ENCODE measurements at regions not wholly inside any gene's neighbourhood (a gene's known extent, or its start where the extent isn't known, plus 50 kb on each side); places are given as distances from the start of the nearest gene placed in this dataset.

GRCh38 chr6:132900849-132901248 is 86.5 kb downstream of the RPS12 start:
- ATAC-seq: no peak
- WGBS, 2 donors: 54 to 61% methylated on average over 2 of the region's 2 CpGs
- Histone ChIP-seq H3K4me3 (no peak overlapping the region), H3K36me3 (no peaks in the 10 kb centered on the region), H3K9me3 (no peaks in the 10 kb centered on the region), H3K4me1 (no peaks in the 10 kb centered on the region), H3K27me3 (peaks cover 0 to 3% (median 0%) of the 10 kb centered on the region in 7 donors), H3K27ac (no peak overlapping the region)
- intact Hi-C loops (cut with DNase I): no loop called here
- TF ChIP-seq CTCF (IDR thresholded peaks at IDR 0.05): no peak
- DNase-seq: no peak

DNA sequence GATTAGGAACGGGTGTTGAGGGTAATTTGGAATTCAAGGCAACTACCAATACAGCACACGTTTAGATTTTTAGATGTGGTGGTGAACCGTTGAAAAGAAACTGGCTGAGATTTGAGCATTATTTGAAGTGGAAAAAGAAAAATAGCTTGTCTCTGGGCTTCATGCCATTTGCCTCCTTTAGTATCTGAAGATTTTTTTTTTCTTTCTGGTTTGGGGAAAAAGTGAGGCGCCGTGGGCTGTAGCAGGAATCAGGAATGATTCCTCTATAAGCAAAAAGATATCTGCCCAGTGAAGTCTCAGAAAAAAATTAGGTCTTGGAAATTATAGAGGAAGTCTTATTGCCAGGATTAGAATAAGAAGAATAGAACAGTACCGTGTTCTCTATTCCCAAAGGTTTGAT is 88.5 kb downstream of the RPS12 start:
- Histone ChIP-seq H3K9me3 (no peaks in the 10 kb centered on the region), H3K27me3 (peaks cover 0 to 3% (median 0%) of the 10 kb centered on the region in 7 donors), H3K27ac (no peak overlapping the region), H3K4me1 (no peaks in the 10 kb centered on the region), H3K36me3 (no peaks in the 10 kb centered on the region), H3K4me3 (no peak overlapping the region)
- no peak for TF ChIP-seq CTCF (IDR thresholded peaks at IDR 0.05)
- no peak for ATAC-seq
- no peak for DNase-seq
- WGBS, 2 donors: 48 to 58% methylated on average over 6 of the region's 6 CpGs
- intact Hi-C loops (cut with DNase I): no loop called here

- WGBS, 2 donors: 41 to 48% methylated on average over 1 of the region's 1 CpG
- no peaks in the 10 kb centered on the region for H3K9me3 ChIP-seq
- H3K4me1 ChIP-seq: no peaks in the 10 kb centered on the region
- TF ChIP-seq CTCF (IDR thresholded peaks at IDR 0.05): no peak
- ATAC-seq (no peak), DNase-seq (no peak)
- peaks cover 0 to 3% (median 0%) of the 10 kb centered on the region in 7 donors for H3K27me3 ChIP-seq
- H3K36me3 ChIP-seq: no peaks in the 10 kb centered on the region
- no peak overlapping the region for H3K4me3 ChIP-seq
- no peak overlapping the region for H3K27ac ChIP-seq
- intact Hi-C loops (cut with DNase I): no loop called here
Measured at GRCh38 chr6:132907231-132907630, 92.9 kb downstream of the RPS12 start.

DNA sequence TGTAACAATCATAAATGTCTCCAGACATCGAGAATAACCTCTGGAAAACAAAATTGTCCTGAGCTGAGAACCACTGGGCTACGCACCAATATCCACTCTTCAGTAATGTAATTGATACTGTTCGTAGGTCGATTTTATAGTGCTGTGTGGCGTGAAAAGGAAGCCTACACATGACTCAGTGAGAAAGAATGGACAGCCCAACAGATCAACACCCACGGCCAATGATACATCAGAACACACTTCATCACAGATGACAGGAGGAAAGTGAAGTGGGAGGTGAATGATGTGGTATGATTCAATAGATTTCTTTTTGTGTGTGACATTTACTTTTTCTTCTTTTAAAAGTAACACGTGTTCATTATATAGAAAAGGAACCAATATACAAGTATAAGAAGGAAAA is 93.5 kb downstream of the RPS12 start:
- H3K4me3 ChIP-seq: no peak overlapping the region
- 77 to 78% methylated on average over 7 of the region's 7 CpGs for whole genome bisulfite sequencing, 2 donors
- no peaks in the 10 kb centered on the region for H3K36me3 ChIP-seq
- DNase-seq (no peak), ATAC-seq (no peak)
- H3K9me3 ChIP-seq: no peaks in the 10 kb centered on the region
- H3K27me3 ChIP-seq: peaks cover 0 to 3% (median 0%) of the 10 kb centered on the region in 7 donors
- intact Hi-C loops (cut with DNase I): no loop called here
- no peak for TF ChIP-seq CTCF (IDR thresholded peaks at IDR 0.05)
- H3K27ac ChIP-seq: no peak overlapping the region
- no peaks in the 10 kb centered on the region for H3K4me1 ChIP-seq

- DNase-seq (no peak), ATAC-seq (no peak)
- Histone ChIP-seq H3K36me3 (no peaks in the 10 kb centered on the region), H3K27ac (no peak overlapping the region), H3K27me3 (no peaks in the 10 kb centered on the region), H3K4me3 (no peak overlapping the region), H3K4me1 (no peaks in the 10 kb centered on the region), H3K9me3 (no peaks in the 10 kb centered on the region)
- WGBS, 2 donors: 82 to 90% methylated on average over 1 of the region's 1 CpG
- intact Hi-C loops (cut with DNase I): no loop called here
- no peak for TF ChIP-seq CTCF (IDR thresholded peaks at IDR 0.05)
Measured at GRCh38 chr6:132909742-132910141, 95.4 kb downstream of the RPS12 start.

Measured in heart right ventricle (tissue), 16 donors.